ENCODE measurements at regions not wholly inside any gene's neighbourhood (a gene's known extent, or its start where the extent isn't known, plus 50 kb on each side); places are given as distances from the start of the nearest gene placed in this dataset.

- Histone ChIP-seq H3K9me3 (no peaks in the 10 kb centered on the region), H2AFZ (ENCODE audit: low read depth) (no peak overlapping the region), H3K27ac (ENCODE audit: low read depth in 2 of 2, low read length in 1 of 2) (no peak overlapping the region), H4K20me1 (ENCODE audit: insufficient read depth) (no peaks in the 10 kb centered on the region), H3K79me2 (ENCODE audit: insufficient read depth) (no peaks in the 10 kb centered on the region), H3K4me1 (ENCODE audit: control insufficient read depth in 1 of 2, insufficient read depth in 2 of 2, low read depth in 1 of 2, low read length in 1 of 2) (no peaks in the 10 kb centered on the region), H3K9me2 (no peaks in the 10 kb centered on the region), H3K9ac (no peak overlapping the region), H3K27me3 (ENCODE audit: insufficient read depth) (no peaks in the 10 kb centered on the region), H3F3A (replicated peaks; ENCODE audit: insufficient read depth) (no peaks in the 10 kb centered on the region), H3K4me2 (no peak overlapping the region), H3K36me3 (replicated peaks in 1 of 2; ENCODE audit: control insufficient read depth in 1 of 2, insufficient read depth in 2 of 2, low read length in 1 of 2) (no peaks in the 10 kb centered on the region), H3K4me3 (ENCODE audit: low read depth in 2 of 2, low read length in 1 of 2) (no peak overlapping the region)
- POLR2A ChIA-PET, result no interaction called here
- TF ChIP-seq, protein P1, sequence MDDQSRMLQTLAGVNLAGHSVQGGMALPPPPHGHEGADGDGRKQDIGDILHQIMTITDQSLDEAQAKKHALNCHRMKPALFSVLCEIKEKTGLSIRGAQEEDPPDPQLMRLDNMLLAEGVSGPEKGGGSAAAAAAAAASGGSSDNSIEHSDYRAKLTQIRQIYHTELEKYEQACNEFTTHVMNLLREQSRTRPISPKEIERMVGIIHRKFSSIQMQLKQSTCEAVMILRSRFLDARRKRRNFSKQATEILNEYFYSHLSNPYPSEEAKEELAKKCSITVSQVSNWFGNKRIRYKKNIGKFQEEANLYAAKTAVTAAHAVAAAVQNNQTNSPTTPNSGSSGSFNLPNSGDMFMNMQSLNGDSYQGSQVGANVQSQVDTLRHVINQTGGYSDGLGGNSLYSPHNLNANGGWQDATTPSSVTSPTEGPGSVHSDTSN (IDR thresholded peaks at IDR 0.05), result no peak
- TF ChIP-seq ELF1 (IDR thresholded peaks at IDR 0.05), result no peak
- TF ChIP-seq MXI1 (IDR thresholded peaks at IDR 0.05; ENCODE audit: low read depth, low read length), result no peak
- no peak for TF ChIP-seq EP300 (IDR thresholded peaks at IDR 0.05; ENCODE audit: borderline replicate concordance in 1 of 2, low read depth in 1 of 2, low read length in 1 of 2)
- TF ChIP-seq POLR2AphosphoS5 (IDR thresholded peaks at IDR 0.05; ENCODE audit: low read depth, low read length), result no peak
- TF ChIP-seq, protein P2, sequence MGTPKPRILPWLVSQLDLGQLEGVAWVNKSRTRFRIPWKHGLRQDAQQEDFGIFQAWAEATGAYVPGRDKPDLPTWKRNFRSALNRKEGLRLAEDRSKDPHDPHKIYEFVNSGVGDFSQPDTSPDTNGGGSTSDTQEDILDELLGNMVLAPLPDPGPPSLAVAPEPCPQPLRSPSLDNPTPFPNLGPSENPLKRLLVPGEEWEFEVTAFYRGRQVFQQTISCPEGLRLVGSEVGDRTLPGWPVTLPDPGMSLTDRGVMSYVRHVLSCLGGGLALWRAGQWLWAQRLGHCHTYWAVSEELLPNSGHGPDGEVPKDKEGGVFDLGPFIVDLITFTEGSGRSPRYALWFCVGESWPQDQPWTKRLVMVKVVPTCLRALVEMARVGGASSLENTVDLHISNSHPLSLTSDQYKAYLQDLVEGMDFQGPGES (IDR thresholded peaks at IDR 0.05; ENCODE audit: low read depth, low read length), result no peak
- TF ChIP-seq EZH2phosphoT487 (IDR thresholded peaks at IDR 0.05; ENCODE audit: borderline replicate concordance, low read depth), result no peak
- TF ChIP-seq RFX5 (IDR thresholded peaks at IDR 0.05; ENCODE audit: low read length), result no peak
- TF ChIP-seq YY1 (IDR thresholded peaks at IDR 0.05; ENCODE audit: low read depth), result no peak
- TF ChIP-seq RXRA (IDR thresholded peaks at IDR 0.05; ENCODE audit: borderline replicate concordance, low read depth), result no peak
- no peak for TF ChIP-seq FOSL2 (IDR thresholded peaks at IDR 0.05; ENCODE audit: borderline replicate concordance, low read depth)
- TF ChIP-seq FOXM1 (IDR thresholded peaks at IDR 0.05; ENCODE audit: low read depth), result no peak
- no peak for TF ChIP-seq MEF2A (IDR thresholded peaks at IDR 0.05; ENCODE audit: borderline replicate concordance, low read depth)
- no peak for TF ChIP-seq USF1 (IDR thresholded peaks at IDR 0.05; ENCODE audit: borderline replicate concordance, low read depth)
- DNase-seq, result no peak
- WGBS (ENCODE audit: low lambda C conversion rate), result 0% methylated on average over 1 of the region's 1 CpG
- CTCF ChIA-PET, result no interaction called here
Observed at GRCh38 chr2:155701721-155702120, 630.8 kb downstream of the NR4A2 start.

DNA sequence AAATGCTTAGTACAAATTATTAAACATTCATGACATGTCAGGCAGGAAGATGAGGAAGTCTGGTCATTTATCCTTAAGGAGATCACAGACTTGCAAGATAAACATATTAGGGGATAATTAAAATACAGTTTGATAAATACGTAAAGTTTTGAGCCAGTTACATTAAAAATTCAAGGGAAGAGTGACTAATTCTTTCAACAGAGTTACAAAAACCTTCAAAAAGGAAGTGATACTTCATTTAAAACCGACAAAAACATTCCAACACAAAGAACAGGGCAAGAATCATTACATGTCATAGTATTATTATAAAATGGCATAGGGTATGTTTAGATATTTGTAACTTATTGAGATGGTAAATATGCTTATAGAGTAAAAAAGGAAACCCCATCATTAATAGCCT is 636.0 kb downstream of the NR4A2 start:
- ChIA-PET CTCF (no interaction called here), POLR2A (no interaction called here)
- Histone ChIP-seq H3K36me3 (replicated peaks in 1 of 2; ENCODE audit: control insufficient read depth in 1 of 2, insufficient read depth in 2 of 2, low read length in 1 of 2) (no peaks in the 10 kb centered on the region), H3K79me2 (ENCODE audit: insufficient read depth) (no peaks in the 10 kb centered on the region), H4K20me1 (ENCODE audit: insufficient read depth) (no peaks in the 10 kb centered on the region), H3K27ac (ENCODE audit: low read depth in 2 of 2, low read length in 1 of 2) (no peak overlapping the region), H3K9me3 (no peaks in the 10 kb centered on the region), H3K27me3 (ENCODE audit: insufficient read depth) (no peaks in the 10 kb centered on the region), H3K9ac (no peak overlapping the region), H3F3A (replicated peaks; ENCODE audit: insufficient read depth) (no peaks in the 10 kb centered on the region), H3K4me3 (ENCODE audit: low read depth in 2 of 2, low read length in 1 of 2) (no peak overlapping the region), H2AFZ (ENCODE audit: low read depth) (no peak overlapping the region), H3K4me1 (ENCODE audit: control insufficient read depth in 1 of 2, insufficient read depth in 2 of 2, low read depth in 1 of 2, low read length in 1 of 2) (no peaks in the 10 kb centered on the region), H3K9me2 (no peaks in the 10 kb centered on the region), H3K4me2 (no peak overlapping the region)
- no peak for DNase-seq
- 2% methylated on average over 2 of the region's 2 CpGs for WGBS (ENCODE audit: low lambda C conversion rate)
- TF ChIP-seq FOXJ3 (CRISPR knock-in tag; IDR thresholded peaks at IDR 0.05) (no peak), EZH2phosphoT487 (IDR thresholded peaks at IDR 0.05; ENCODE audit: borderline replicate concordance, low read depth) (no peak), SMC3 (IDR thresholded peaks at IDR 0.05; ENCODE audit: low read depth, low read length) (no peak), SIN3A (IDR thresholded peaks at IDR 0.05; ENCODE audit: borderline replicate concordance, low read depth, low read length) (no peak), NRF1 (IDR thresholded peaks at IDR 0.05; ENCODE audit: low read depth, low read length) (no peak), RFX5 (IDR thresholded peaks at IDR 0.05; ENCODE audit: low read length) (no peak), EP300 (IDR thresholded peaks at IDR 0.05; ENCODE audit: borderline replicate concordance in 1 of 2, low read depth in 1 of 2, low read length in 1 of 2) (no peak), JUND (IDR thresholded peaks at IDR 0.05) (no peak), ELF1 (IDR thresholded peaks at IDR 0.05) (no peak), ZBTB33 (IDR thresholded peaks at IDR 0.05; ENCODE audit: borderline replicate concordance, low read depth) (no peak)
- TF ChIP-seq, protein P3, sequence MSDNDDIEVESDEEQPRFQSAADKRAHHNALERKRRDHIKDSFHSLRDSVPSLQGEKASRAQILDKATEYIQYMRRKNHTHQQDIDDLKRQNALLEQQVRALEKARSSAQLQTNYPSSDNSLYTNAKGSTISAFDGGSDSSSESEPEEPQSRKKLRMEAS (IDR thresholded peaks at IDR 0.05; ENCODE audit: low read depth), result no peak
